ENCODE measurements at regions not wholly inside any gene's neighbourhood (a gene's known extent, or its start where the extent isn't known, plus 50 kb on each side); places are given as distances from the start of the nearest gene placed in this dataset.

DNA sequence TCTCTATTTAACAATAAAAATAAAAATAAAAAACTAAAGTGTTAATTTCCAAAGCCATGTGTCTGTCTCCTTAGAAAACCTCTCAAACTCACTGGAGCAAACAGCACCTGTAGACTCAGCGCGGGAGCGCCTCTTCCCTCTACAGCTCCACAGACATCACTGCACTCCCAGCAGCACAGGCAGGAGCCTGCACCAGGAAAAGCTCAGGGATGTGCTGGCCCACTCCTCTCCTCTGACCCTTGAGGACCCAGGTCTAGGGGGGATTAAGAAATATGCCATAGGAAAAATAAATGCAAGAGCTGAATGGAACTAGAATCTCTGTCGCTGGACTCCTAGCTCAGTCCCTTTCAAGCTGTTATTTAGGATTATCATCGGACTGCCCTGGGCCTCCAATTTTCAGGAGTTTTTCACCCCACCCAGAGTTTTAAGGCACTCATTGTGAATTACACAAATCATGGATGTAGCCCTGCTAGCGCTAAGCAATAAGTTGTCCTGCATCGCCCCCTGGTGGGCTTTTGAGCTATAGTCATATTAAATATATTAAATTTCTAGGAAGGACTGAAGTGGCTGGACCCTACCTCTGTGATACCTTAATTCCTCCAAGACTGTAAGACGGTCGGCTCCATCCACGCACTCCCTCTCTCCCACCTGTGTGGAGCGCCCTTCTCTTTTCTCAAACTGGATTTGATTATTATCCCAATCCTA is 333.9 kb downstream of the UQCRFS1 start:
- peak; percentile 10 to 69 for DNase-seq

DNA sequence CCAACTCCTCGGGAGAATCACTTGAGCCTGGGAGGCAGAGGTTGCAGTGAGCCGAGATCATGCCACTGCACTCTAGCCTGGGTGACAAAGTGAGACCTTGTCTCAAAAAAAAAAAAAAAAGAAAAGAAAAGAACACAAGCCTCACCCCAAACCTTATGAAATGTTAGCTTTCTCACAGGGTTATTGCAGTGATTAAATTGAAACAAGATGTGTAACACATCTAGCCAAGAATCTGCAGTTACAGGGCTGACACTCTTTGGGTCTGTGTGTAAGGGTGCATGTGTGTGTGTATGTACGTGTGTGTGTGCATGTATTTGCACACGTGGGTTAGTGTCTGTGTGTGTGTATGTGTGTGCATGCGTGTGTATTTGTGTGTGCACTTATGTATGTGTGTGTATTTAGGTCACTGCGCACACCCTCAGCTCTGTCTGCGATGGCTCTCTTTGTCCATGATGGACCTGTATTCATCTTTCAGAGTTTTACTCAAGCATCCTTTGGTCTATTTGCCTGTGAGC is 336.3 kb downstream of the UQCRFS1 start:
- DNase-seq, result no peak

DNA sequence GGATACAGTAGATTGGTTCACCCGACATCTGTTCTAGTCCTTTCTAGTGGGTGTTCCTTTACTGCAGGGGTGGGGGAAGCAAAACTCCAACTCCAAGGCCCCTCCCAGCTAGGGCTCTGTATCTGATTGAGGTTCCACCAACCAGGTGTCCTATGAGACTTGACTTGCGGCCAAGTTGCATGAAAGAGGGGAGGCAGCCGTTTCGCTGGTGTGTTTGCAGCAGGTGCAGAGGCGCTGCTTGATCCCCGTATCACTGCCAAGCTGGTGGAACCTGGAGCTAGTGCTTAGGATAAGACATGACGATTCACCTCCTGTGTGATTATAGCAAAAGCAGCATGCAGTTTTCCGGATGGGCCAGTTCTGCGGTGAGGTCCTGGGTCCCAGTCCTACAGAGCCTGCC is 338.2 kb downstream of the UQCRFS1 start:
- no peak for DNase-seq

GRCh38 chr19:28873301-28873700 is 339.6 kb downstream of the UQCRFS1 start:
- DNase-seq, result no peak

DNA sequence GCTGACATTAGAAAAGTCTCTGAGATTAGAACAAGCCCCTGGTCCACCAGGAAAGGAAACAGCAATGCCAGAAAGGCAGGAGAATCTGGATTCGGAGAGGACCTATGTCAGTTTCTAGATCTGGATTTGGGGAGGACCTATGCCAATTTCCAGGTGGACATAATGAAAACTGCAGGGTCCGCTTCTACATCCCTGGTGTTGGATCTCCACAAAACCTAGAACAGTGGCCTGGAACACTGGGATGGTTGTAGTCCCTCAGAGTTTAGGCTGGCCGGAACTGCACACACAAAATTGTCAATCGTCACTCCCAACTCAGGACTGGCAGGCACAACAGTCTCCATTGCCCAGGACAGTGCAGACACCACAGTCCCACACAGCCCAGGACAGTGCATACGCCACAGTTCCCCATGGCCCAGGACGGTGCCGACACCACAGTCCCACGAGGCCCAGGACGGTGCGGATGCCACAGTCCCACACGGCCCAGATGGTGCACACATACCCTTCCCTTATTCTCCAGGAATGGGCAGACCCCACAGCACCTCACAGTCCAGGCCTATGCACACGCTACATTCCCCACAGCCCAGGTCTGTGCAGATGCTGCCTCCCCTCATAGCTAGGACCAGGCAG is 341.7 kb downstream of the UQCRFS1 start:
- DNase-seq, result no peak

GRCh38 chr19:28869459-28869858 is 343.5 kb downstream of the UQCRFS1 start:
- DNase-seq, result no peak

- no peak for DNase-seq
These were observed 344.1 kb downstream of the UQCRFS1 start for GRCh38 chr19:28868836-28869235.

DNA sequence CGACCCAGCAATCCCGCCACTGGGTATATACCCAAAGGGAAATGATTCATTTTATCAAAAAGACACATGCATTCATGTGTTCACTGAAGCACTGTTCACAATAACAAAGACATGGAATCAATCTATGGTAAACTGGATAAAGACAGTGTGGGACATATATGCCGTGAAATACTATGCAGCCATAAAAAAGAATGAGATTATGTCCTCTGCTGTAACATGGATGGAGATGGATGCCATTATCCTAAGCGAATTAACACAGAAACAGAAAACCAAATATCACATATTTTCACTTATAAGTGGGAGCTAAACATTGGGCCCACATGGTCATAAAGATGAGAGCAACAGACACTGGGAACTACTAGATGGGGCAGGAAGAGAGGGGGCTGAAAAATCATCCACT is 345.0 kb downstream of the UQCRFS1 start:
- DNase-seq, result no peak

DNA sequence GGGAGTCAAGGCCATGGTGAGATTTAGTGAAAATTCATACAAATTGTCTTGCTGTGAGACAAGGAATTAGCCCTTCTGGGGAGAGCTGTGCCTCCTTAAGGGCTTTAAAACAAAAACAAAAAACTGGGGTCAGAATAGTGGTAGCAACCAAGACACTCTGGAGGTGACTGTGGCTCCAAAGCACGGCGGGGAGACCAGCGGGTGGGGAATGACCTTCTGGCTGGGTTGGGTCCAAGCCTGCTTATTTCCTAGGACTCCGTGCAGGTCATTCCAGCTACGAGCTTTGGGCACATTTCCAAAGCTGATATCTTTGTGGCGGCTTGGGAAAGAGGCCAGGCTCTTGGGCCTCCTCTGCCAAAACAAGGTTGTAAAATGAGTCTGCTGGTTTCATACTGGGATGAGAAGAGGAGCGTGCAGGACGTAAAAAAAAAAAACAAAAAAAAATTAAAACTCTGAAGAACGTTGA is 348.3 kb downstream of the UQCRFS1 start:
- no peak for DNase-seq

DNA sequence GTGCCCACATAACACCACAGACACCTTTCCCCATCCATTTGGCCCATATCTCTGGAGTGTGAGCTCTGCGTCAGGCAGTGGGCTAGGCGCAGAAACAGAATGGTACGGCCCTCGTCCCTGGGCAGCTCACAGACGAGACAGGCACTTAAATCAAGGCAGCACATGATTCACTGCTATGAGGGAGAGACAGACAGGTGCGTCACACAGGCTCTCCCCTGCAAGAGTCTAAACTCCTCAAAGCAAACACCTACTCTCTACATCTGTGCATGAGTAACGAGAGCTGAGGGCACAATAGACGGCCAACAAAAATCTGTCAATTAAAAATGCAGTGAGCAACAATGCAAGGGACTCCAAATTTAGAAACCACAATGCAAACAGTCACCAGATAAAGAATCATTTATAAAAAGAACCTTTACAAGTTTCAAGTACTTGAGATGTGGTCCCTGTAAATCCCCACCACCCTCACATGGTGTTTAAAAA is 348.9 kb downstream of the UQCRFS1 start:
- DNase-seq, result no peak

- DNase-seq, result no peak
These were observed 350.7 kb downstream of the UQCRFS1 start for GRCh38 chr19:28862238-28862637.

- no peak for DNase-seq
These were observed 353.1 kb downstream of the UQCRFS1 start for GRCh38 chr19:28859811-28860210.

GRCh38 chr19:28858933-28859332 is 354.0 kb downstream of the UQCRFS1 start:
- DNase-seq, result no peak

GRCh38 chr19:28857967-28858366 is 355.0 kb downstream of the UQCRFS1 start:
- no peak for DNase-seq

GRCh38 chr19:28855216-28855615 is 357.7 kb downstream of the UQCRFS1 start:
- DNase-seq, result no peak

DNA sequence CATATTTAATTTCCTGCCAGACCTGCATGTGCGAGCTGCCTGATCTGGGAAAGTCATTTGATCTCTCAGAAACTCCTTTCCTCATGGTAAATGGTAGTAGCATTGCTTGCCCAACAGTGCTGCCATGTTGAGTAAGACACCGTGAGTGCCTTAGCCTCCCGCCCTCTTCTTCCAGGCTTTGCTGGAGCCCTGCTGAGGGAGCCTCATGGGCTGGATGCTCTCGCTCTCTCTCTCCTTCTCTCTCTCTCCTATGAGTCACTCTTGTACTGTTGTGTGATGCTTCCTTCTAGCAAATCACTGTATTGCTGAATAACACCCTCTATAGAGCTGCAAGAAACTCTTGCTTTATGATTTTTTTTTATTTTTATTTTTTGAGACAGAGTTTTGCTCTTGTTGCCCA is 365.5 kb downstream of the UQCRFS1 start:
- DNase-seq, result no peak

DNA sequence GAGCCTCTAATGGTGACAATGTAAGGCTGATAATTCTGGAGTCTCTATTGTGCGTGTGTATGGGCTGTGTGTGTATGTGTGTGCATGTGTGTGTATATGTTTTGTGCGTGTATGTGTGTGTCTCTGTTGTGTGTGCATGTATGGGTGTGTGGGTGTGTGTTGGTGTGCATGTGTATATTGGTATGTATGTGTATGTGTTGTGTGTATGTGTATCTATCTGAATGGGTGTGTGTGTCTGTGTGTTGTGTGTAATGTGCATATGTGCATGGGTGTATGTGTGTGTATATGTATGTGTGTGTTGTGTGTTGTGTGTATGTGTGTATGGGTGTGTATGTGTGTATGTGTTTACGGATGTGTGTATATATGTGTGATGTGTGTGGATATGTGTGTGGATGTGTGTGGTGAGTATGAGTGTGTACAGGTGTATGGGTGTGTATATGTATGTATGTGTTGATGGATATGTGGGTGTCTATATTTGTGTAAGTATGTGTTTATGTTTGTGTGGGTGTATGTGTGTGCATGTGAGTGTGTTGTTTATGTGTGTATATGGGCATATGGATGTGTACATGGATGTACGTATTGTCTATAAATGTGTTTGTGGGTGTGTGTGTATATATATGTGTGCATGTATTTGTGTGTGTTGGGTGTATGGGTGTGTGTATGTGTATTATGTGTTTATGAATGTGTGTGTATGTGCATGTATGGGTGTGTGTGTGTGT is 366.7 kb downstream of the UQCRFS1 start:
- DNase-seq, result no peak

DNA sequence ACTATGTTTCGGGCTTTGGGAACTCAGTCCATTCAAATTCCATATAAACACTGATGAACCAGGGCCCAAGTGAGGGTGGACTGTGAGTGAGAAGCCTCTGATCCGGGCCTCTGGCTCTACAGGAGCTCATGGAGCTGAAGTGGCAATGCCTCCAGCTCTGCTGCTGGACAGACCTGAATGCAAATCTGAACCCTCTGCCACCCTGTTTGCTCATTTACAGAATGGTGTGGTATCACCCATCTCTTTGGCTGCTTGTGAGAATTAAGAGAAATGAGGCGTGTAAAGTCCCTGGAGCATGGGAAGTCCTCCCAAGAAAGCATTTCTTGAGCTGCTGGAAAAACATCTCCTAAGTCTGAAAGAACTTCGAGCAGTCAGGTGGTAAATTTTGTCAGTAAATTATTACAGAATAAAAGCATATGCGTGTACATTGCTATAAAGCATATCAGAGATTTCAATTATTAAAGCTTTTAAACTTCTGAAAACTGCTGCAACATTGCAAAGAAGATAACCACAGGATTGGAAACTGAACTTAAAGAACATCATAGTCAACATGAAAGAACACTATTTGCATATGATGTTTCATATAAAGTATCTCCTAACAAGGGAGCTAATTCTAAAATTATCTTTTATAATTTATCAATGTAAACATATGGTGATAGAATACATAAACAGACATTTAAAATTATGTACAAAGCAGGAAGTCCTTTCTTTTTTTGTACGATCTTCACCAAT is 369.0 kb downstream of the UQCRFS1 start:
- DNase-seq, result no peak

- no peak for DNase-seq
These were observed 371.4 kb downstream of the UQCRFS1 start for GRCh38 chr19:28841531-28841930.

GRCh38 chr19:28840891-28841290 is 372.1 kb downstream of the UQCRFS1 start:
- no peak for DNase-seq

- DNase-seq, result no peak
These were observed 373.5 kb downstream of the UQCRFS1 start for GRCh38 chr19:28839455-28839854.

GRCh38 chr19:28838909-28839308 is 374.0 kb downstream of the UQCRFS1 start:
- no peak for DNase-seq

GRCh38 chr19:28836421-28836820 is 376.5 kb downstream of the UQCRFS1 start:
- DNase-seq, result no peak

Data from hippocampal formation (tissue), 2 donors.